ENCODE measurements at regions not wholly inside any gene's neighbourhood (a gene's known extent, or its start where the extent isn't known, plus 50 kb on each side); places are given as distances from the start of the nearest gene placed in this dataset.
"Not testable (repeated sequence)": the region's sequence is repeated elsewhere in the genome, so short reads cannot be mapped to it uniquely, and the experiment has no call there.

- no peak for DNase-seq (ENCODE audit: low read depth)
Observed at GRCh38 chr14:89699071-89699470, 255.5 kb downstream of the EFCAB11 start.

GRCh38 chr14:89697281-89698060 is 257.1 kb downstream of the EFCAB11 start:
- no peak for DNase-seq (ENCODE audit: low read depth)

- no peak for DNase-seq (ENCODE audit: low read depth)
Observed at GRCh38 chr14:89695846-89696245, 258.7 kb downstream of the EFCAB11 start.

- DNase-seq (ENCODE audit: low read depth) = no peak
Observed at GRCh38 chr14:89690139-89690538, 264.4 kb downstream of the EFCAB11 start.

GRCh38 chr14:89689711-89690110 is 264.8 kb downstream of the EFCAB11 start:
- not testable (repeated sequence) for DNase-seq (ENCODE audit: low read depth)

- DNase-seq (ENCODE audit: low read depth) = no peak
Observed at GRCh38 chr14:89688507-89689211, 265.9 kb downstream of the EFCAB11 start.

- DNase-seq (ENCODE audit: low read depth) = not testable (repeated sequence)
Observed at GRCh38 chr14:89687129-89687528, 267.4 kb downstream of the EFCAB11 start.

GRCh38 chr14:89684139-89684538 is 267.1 kb upstream of the FOXN3 start:
- no peak for DNase-seq (ENCODE audit: low read depth)

- DNase-seq (ENCODE audit: low read depth) = no peak
Observed at GRCh38 chr14:89681086-89682018, 264.3 kb upstream of the FOXN3 start.

- no peak for DNase-seq (ENCODE audit: low read depth)
Observed at GRCh38 chr14:89680156-89680555, 263.1 kb upstream of the FOXN3 start.

- no peak for DNase-seq (ENCODE audit: low read depth)
Observed at GRCh38 chr14:89678768-89679167, 261.7 kb upstream of the FOXN3 start.

GRCh38 chr14:89675590-89675989 is 258.6 kb upstream of the FOXN3 start:
- no peak for DNase-seq (ENCODE audit: low read depth)

GRCh38 chr14:89674936-89675335 is 257.9 kb upstream of the FOXN3 start:
- DNase-seq (ENCODE audit: low read depth) = no peak

GRCh38 chr14:89674240-89674639 is 257.2 kb upstream of the FOXN3 start:
- no peak for DNase-seq (ENCODE audit: low read depth)

- no peak for DNase-seq (ENCODE audit: low read depth)
Observed at GRCh38 chr14:89673512-89674225, 256.6 kb upstream of the FOXN3 start.

- DNase-seq (ENCODE audit: low read depth) = no peak
Observed at GRCh38 chr14:89672636-89673511, 255.8 kb upstream of the FOXN3 start.

- no peak for DNase-seq (ENCODE audit: low read depth)
Observed at GRCh38 chr14:89669193-89669592, 252.2 kb upstream of the FOXN3 start.

- DNase-seq (ENCODE audit: low read depth) = no peak
Observed at GRCh38 chr14:89667983-89668382, 250.9 kb upstream of the FOXN3 start.

- DNase-seq (ENCODE audit: low read depth) = not testable (repeated sequence)
Observed at GRCh38 chr14:89665300-89666081, 248.5 kb upstream of the FOXN3 start.

- no peak for DNase-seq (ENCODE audit: low read depth)
Observed at GRCh38 chr14:89661392-89661791, 244.4 kb upstream of the FOXN3 start.

All from forelimb muscle (tissue), 1 donor.